Ascending aorta (tissue), 2 donors: ENCODE measurements at regions not wholly inside any gene's neighbourhood (a gene's known extent, or its start where the extent isn't known, plus 50 kb on each side); places are given as distances from the start of the nearest gene placed in this dataset.
A peak's percentile ranks its signal among the peaks of the same experiment; 100 is the strongest.

Experiments used
- DNase-seq, 2 donors: peaks; one replicate each; pipeline ENCODE4 v3.0.0-alpha.2; 2019; ENCODE audit warnings: low spot score in 2 of 2
- H3K27ac ChIP-seq, 2 donors: fragments of 200-600 bp; sonication (generic); one replicate each; pipeline ENCODE4 v1.5.1; 2016 to 2017; ENCODE audit warnings: mild to moderate bottlenecking in 1 of 2
- H3K27me3 ChIP-seq: fragments of 200-600 bp; sonication (generic); one replicate; pipeline ENCODE4 v1.5.1; 2017
- H3K36me3 ChIP-seq, 2 donors: fragments of 200-600 bp; sonication (generic); one replicate each; pipeline ENCODE4 v1.5.1; 2016
- H3K4me1 ChIP-seq, 2 donors: fragments of 200-600 bp; sonication (generic); one replicate each; pipeline ENCODE4 v1.5.1; 2016 to 2017; ENCODE audit warnings: mild to moderate bottlenecking in 1 of 2
- H3K4me3 ChIP-seq, 2 donors: fragments of 200-600 bp; sonication (generic); one replicate each; pipeline ENCODE4 v1.5.1; 2016 to 2017; ENCODE audit warnings: mild to moderate bottlenecking in 1 of 2
- H3K9me3 ChIP-seq, 2 donors: fragments of 200-600 bp; sonication (generic); one replicate each; pipeline ENCODE4 v1.5.1; 2016
- CTCF ChIP-seq, 3 experiments: fragments of 200-600 bp in 2 of 3; fragments of 450-650 bp in 1 of 3; sonication (generic) in 2 of 3; IDR thresholded peaks; one replicate each; pipeline ENCODE4 v1.5.1; 2016 to 2019; ENCODE audit warnings: antibody characterized with exemption in 3 of 3, mild to moderate bottlenecking in 1 of 3, moderate library complexity in 1 of 3
- intact Hi-C: fragments of 100-400 bp; cut with DNase I; formaldehyde crosslinking; loops from one replicate; pipeline ENCODE4 v1.15.1; 2023

- Histone ChIP-seq H3K9me3 (no peaks in the 10 kb centered on the region), H3K4me3 (no peak overlapping the region), H3K36me3 (no peaks in the 10 kb centered on the region), H3K27me3 (no peaks in the 10 kb centered on the region), H3K27ac (no peak overlapping the region), H3K4me1 (no peaks in the 10 kb centered on the region)
- intact Hi-C loops, result no loop called here
- TF ChIP-seq CTCF (IDR thresholded peaks at IDR 0.05), result no peak
- no peak for DNase-seq
These were observed 598.8 kb downstream of the MCTP2 start for GRCh38 chr15:94829887-94830884.

GRCh38 chr15:94834000-94834399, 602.6 kb downstream of the MCTP2 start:
- H3K9me3 ChIP-seq, result no peaks in the 10 kb centered on the region
- no peak overlapping the region for H3K4me3 ChIP-seq
- TF ChIP-seq CTCF (IDR thresholded peaks at IDR 0.05), result no peak
- H3K27ac ChIP-seq, result no peak overlapping the region
- H3K36me3 ChIP-seq, result no peaks in the 10 kb centered on the region
- peaks cover 0 to 6% of the 10 kb centered on the region in 2 donors for H3K4me1 ChIP-seq
- no peaks in the 10 kb centered on the region for H3K27me3 ChIP-seq
- no peak for DNase-seq
- intact Hi-C loops, result no loop called here

- H3K4me3 ChIP-seq, result no peak overlapping the region
- no peaks in the 10 kb centered on the region for H3K9me3 ChIP-seq
- intact Hi-C loops, result no loop called here
- no peak for TF ChIP-seq CTCF (IDR thresholded peaks at IDR 0.05)
- peaks cover 0 to 9% of the 10 kb centered on the region in 2 donors for H3K4me1 ChIP-seq
- H3K27ac ChIP-seq, result no peak overlapping the region
- H3K36me3 ChIP-seq, result no peaks in the 10 kb centered on the region
- no peak for DNase-seq
- H3K27me3 ChIP-seq, result no peaks in the 10 kb centered on the region
These were observed 603.1 kb downstream of the MCTP2 start for GRCh38 chr15:94834494-94834893.

- intact Hi-C loops, result no loop called here
- H3K27ac ChIP-seq, result peak overlapping the region; percentile 88 to 92
- H3K36me3 ChIP-seq, result no peaks in the 10 kb centered on the region
- no peak for DNase-seq
- no peaks in the 10 kb centered on the region for H3K27me3 ChIP-seq
- H3K4me3 ChIP-seq, result no peak overlapping the region
- H3K9me3 ChIP-seq, result no peaks in the 10 kb centered on the region
- peaks cover 5 to 28% of the 10 kb centered on the region in 2 donors for H3K4me1 ChIP-seq
- TF ChIP-seq CTCF (IDR thresholded peaks at IDR 0.05), result no peak
These were observed 606.9 kb downstream of the MCTP2 start for GRCh38 chr15:94838281-94838680.

- no peak for TF ChIP-seq CTCF (IDR thresholded peaks at IDR 0.05)
- intact Hi-C loops, result loop anchor here (5.0 to 10.0 kb wide), 4 partner anchors 74 to 1484 kb away; no protein-coding TSS in a partner anchor
- peak; percentile 57 to 92 for DNase-seq
- no peak overlapping the region for H3K4me3 ChIP-seq
- H3K36me3 ChIP-seq, result no peaks in the 10 kb centered on the region
- no peaks in the 10 kb centered on the region for H3K27me3 ChIP-seq
- peaks cover 5 to 31% of the 10 kb centered on the region in 2 donors for H3K4me1 ChIP-seq
- H3K27ac ChIP-seq, result peak overlapping the region; percentile 88 to 92
- H3K9me3 ChIP-seq, result no peaks in the 10 kb centered on the region
These were observed 609.7 kb downstream of the MCTP2 start for GRCh38 chr15:94840794-94841783.
